Epidermal melanocyte (primary cell): ENCODE measurements at regions not wholly inside any gene's neighbourhood (a gene's known extent, or its start where the extent isn't known, plus 50 kb on each side); places are given as distances from the start of the nearest gene placed in this dataset.

ENCODE experiments used
- DNase-seq: peaks from one replicate; pipeline ENCODE4 v3.0.0; 2011; ENCODE audit warnings: low spot score; ENCODE audit not compliant: insufficient read length

DNA sequence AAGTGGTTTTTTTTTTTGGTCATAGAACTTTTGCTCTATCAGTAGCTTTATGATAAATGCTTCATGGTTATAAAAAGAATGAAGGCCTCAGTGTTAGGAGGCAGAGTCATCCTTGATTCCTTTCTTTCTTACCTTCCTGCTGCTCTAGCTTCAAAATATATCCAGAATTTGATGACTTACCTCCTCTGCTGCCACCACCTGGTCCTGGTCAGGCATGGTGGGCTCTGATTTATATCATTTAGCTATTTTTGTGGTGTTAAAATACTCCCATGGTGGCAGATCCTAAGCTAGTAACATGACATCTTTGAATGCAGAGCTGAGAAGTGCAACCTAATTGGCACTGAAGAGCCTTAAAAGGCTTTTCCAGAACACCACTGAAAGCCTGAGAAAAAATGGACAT is 508.8 kb upstream of the CDH8 start:
- DNase-seq = no peak

DNA sequence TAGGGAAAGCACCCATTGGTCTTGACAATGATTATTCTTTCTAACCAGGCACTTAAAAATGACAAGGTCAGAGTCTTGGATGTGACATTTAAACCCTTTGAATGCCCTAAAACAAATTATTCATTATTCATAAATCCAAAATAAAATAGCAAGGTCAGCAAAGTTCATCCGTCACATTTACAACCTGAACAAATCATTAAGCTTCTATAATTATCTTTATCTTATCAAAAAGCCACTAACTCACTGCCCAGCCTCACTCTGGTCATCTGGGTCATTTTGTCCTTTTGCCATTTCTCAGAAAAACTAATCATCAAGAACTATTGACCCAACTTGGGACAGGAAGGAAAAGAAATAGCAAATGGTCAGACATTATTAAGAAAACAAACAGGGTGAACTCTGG is 507.3 kb upstream of the CDH8 start:
- no peak for DNase-seq

DNA sequence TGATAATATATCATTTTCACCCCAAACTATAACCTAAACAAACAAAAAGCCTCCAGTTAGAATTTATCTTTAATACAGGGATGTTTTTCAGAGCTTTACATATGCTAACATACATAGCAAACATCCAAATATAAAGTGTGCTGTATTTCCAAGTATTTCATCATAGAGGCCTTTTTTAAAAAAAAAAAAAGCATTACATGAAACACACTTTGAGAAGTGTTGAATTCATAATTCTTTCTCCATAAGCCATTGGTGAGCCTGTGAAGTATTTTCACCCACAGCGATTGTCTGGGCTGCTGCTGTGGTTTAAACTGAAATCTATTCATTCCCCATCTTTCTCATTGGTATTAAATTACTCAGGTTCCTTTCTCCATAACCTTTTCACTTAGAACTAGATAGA is 503.4 kb upstream of the CDH8 start:
- no peak for DNase-seq

DNA sequence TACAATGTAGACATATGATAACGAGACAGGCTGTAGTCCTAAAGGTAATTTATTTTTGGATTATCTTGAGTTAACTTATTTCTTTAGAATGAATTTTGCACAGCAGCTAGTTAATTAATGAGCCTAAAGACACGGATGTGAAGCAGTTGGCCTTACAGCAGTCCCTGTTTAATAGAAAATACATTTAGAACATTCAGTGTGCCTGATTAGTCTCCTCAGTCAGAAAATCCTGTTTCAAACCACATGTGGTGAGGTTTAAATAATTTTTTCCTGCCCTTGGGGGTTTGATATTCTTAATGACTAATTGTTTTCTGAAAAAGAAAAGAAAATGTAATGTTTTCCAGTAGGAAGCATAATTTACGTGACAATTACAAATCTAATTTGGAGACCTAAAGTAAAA is 494.2 kb upstream of the CDH8 start:
- DNase-seq = no peak

DNA sequence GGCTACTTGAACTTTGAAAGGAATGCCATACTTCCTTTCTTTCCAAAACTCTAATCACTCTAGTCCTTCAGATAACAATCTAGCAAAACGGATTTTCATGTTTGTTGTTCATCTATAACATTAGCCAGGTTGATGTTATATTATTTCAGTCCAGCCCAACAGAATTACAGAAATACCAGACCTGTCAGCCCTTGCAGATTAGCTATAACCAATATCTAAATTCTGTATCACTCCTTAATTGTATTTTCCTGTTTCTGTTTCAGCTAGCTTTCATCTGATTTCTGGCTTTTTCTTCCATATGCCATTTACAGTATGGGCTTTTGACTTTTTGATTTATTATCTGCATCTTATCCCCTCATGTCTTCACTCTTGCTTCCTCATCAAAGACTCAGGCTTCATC is 479.8 kb upstream of the CDH8 start:
- no peak for DNase-seq

DNA sequence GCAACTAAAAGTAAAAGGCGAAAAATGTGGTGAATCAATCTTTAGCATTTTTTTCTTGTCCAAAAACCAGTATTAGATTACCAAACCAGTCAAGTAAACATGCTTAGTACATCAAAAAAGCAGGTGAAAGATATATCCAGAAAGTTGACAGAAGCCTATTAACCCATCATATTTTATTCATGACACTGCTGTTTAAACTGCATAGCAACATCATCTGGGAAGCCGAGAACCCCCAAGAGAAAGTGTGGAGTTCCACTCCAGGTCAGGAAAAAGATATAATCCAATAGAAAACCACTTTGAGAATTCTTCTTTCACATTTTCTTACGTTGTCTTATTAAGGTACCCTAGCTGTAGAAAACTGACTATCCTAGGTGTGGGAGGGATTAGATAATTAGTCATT is 466.8 kb upstream of the CDH8 start:
- no peak for DNase-seq

DNA sequence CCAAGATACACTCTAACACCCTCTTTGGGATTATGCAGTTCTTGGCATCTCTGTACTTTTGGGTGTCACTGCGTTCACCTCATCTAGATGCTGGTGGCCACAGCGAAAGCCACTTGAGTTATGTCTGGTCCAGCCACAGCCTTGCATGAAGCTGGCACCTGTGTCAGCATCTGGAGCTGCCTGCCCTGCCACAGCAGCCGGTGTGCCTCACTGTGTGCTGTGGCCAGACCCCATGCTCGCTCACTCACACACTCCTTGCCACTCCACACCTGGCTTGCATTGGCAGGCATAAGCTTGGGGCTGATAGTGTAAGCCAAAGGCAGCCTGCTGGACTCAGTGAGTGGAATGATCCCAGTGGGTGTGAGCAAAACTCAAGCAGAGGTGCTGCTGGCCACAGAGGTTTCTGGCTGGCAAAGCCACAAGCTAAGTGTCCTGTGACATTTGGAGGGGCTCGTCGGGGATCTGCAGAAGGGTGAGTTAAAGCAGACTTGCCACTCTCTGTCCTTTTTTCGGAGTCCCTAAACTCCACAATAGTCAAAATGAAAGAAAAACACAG is 442.7 kb upstream of the CDH8 start:
- no peak for DNase-seq

DNA sequence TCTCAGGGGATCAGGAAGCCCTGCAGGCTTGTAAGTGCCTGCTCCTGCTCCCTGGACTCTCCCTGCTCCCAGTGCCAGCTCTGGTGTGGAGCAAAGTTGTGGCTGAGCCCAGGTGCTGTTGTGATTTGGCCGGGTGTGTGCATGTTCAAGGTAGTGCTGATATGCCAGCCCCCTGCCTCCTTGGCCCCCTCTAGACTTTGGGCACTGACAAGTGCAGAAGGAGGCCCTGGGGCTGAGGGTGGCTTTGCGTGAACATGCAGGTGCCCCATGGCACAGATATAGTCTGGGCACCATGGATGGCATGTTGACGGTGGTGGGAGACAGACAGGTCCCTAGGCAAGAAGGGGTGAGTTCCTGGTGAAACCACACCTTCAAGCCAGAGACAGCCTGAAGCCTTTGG is 441.6 kb upstream of the CDH8 start:
- DNase-seq = no peak

DNA sequence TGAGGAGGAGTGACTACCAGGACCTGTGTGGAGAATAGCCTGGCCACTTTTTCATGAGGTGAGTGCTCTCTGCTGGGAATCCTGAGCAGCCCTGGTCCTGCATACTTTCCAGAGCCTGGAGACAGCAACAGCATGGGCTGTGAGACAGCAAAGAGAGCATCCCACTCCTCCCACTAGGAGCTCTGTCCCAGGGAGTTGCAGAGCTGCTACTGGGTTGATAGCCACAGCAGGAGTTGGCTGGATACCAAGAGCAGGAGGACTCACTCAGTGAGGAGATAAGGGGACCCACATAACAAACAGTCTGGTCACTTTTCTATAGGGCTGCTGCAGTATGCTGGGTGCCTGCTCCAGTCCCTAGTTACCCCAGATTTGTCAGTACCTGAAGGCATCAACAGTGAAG is 439.3 kb upstream of the CDH8 start:
- DNase-seq = no peak

DNA sequence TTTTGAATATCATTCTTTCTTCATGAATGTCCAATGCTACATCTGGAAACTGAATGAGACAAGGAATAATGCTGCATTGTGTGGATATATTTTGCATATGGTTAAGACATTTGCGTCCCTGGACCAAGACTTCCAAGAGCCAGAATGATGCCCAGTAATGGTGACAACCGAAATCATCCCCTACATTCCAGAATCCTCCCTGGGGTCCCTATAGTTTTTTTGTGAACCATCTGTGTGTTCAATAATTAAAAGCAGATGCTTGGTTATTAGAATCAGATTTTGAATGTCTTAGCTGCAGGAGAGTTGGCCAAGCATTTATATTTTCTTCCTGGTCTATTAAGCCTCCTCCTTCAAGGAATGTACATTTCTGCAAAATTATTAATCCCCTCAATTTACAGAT is 426.7 kb upstream of the CDH8 start:
- no peak for DNase-seq

DNA sequence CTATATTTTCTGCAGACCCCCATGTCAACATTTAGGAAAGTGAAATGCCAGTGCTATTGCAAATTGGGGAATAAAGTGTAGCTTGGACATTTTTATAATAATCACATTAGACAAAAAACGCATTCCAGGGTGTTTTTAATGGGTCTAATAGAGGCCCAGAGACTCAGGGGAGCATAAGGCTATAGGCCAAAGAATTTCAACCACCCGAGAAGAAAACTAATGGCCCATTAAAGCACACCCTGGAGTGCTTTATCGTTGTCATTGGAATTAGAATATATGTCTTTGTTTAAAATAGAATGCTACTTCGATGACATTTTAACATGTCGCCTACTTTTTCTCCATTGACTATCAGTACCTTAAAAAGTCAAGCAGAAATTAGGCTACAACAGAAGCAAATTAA is 414.1 kb upstream of the CDH8 start:
- no peak for DNase-seq

DNA sequence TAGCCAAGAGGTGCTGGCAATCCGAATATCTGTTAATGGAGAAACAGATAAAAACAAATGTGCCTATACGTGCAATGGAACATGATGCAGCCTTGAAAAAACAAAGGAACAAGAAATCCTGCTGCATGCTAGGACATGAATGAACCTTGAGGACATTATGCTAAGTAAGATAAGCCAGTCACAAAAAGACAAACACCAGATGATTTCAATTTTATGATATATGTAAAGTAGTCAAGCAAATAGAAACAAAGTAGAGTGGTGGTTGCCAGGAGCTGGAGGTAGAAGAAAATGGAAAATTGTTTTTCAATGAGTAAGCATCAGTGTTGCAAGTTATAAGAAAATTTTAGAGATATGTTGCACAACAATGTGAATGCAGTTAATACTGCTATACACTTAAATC is 409.7 kb upstream of the CDH8 start:
- DNase-seq = no peak

DNA sequence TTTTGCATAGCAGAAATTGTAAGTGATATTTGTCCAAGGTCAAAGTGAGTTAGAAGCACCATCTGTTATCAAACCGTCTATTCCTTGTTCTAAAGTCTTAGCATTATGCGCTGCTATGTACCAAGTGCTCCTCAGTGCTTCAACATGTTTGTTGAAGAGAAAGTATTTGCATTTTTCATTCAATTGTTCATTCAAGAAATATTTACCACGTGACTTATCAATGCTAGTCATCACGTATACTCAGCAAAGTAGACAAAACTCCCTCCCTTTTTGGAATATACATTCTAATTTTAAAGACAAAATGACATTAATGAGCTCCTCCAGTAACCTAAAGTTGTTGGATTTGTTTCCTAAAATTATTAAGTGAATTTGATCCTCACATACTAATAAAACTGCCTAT is 388.0 kb upstream of the CDH8 start:
- DNase-seq = no peak

DNA sequence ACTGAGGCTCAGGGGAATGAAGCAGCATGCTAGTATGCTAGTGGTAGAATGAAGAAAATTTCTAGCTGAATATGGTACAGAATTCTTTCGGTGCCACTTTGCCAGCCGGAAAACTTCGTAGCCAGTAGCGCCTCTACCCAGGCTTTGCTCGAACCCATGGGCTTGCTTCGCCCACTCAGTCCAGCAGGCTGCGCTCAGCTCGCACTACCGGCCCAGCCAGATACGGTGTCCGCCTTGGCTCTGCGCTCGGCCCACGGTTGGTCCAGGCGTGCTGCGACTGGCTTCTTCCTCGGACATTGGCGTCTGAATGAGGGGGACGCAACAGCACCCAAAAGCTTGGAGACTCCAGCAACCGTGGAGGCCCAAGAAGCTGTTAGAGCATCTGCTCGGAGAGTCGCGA is 372.5 kb upstream of the CDH8 start:
- no peak for DNase-seq

DNA sequence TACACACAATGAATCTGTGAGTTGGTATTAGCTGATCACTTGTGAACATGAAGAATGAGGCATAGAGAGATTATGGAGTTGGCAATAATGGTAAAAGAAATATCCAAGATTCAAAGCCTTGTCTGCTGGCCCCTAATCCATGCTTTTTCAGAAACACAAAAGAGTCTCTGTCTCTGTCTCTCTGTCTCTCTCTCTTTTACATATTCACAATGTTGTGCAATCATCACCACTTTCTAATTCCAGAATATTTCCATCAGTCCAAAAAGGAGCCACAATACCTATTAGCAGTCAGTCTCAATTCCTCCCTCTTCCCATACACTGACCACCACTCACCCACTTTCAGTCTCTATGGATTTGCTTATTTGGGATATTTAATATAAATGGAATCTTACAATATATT is 370.1 kb upstream of the CDH8 start:
- DNase-seq = no peak

DNA sequence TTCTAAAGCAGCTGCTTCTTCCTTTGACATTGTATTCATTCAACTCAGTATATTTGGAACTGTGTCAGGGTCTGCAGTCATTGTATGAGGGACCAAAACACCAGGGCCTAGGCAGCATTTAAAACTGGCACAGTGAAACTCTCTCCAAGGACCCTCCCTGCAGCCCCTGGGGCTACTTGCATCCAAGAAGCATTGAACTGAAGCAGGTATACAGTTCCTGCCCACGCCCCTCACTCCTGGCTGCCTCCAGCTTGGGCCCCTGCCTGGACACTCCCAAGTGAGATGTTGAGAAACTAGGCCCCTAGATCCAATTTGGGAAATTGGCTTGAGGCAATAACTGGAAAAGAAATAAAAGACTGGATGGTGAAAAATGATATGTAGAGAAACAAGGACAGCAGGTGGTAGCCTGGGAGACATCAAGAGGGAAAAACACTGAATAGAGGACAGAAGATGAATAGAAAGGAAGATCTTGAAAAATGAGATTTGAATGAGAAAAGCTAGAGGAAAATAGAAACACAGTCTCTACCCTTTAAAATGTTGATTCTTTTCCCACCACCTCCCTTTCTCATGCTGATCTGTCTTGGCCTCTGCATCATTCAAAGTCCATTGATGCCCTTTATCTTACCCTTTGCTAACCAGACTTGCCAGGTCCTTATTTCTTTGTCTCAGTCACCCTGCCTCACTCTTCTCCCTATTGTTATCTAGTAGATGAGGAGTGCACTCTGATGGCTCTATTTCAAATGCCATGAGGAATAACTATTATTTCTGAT is 368.8 kb upstream of the CDH8 start:
- no peak for DNase-seq

DNA sequence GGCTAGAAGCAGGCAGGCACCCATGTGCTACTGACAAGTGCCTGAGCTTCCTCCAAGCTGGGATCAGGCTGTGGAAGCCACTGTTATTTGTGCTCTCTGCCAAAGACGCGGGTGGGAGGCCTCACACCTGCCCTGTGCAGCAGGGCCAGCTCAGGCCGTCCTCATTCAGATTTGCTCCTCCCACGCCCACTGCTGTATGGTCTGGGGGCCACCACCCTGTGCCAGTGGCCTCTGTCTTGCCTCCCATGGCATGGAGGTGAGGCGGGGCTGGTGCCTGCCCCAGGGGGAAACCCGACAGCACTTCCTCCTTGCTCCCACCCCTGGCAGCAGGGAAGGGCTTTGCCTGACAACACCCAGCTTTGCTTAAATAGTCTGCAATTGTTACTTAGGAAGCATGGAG is 356.5 kb upstream of the CDH8 start:
- DNase-seq = no peak

DNA sequence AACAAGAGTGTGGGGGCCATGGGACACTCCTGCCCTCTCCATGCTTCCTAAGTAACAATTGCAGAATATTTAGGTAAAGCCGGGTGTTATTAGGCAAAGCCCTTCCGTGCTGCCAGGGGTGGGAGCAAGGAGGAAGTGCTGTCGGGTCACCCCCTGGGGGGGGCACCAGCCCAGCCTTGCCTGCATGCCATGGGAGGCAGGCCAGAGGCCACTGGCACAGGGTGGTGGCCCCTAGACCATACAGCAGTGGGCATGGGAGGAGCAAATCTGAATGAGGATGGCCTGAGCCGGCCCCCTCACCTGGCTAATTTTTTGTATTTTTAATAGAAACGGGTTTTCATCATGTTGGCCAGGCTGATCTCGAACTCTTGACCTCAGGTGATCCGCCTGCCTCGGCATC is 355.7 kb upstream of the CDH8 start:
- no peak for DNase-seq

DNA sequence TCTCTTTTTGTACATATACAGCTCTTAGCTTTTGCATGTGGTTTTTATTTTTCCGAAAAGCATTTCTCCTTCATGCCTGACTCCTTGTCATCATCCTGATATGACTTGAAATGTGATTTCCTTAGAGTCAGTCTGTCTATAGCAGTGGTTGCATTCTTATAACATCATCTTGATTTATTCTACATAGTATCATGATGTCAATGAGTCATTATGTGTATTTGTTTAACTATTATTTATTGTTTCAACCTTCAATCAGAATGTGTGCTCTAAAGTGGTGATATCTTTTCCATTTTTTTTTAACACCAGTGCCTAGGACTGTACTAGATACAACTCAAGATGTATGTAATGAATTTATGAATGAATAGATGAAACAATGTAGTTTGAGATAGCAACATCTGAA is 354.9 kb upstream of the CDH8 start:
- DNase-seq = no peak

DNA sequence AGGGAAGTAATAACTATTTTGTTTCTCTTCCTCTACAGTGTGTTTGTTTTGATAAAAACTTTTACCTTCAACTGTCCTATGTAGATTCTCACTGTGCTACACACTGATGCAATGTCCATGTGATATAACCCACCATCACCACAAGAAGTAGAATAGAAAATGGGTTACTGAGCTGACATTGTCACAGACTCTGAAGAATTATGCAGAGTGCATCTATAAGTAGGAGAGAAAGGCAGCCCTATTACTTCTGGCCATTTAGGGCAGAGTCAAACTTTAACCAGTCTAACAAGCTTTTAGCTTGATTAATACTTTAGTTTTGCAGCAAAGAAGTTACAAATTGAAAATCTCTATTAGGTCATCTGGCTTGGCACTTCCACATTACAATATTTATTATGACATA is 354.0 kb upstream of the CDH8 start:
- no peak for DNase-seq

DNA sequence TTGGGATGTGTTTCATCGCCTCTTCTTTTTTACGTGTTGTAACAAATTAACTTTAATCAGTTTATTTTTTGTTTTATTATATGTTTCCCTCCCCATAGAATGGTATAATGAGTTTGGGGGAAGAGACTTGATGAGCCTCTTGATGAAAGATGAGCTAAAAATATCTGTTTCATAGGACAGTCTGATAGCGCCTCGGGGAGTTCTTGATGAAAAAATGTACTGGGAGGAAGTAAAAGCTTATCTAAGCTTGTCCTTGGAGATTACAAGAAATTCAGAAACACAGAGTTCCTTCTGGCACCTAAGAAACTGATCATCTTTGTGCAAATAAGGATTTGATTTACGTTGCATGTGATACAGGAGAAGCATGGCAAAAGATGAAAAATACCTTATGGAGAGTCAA is 350.2 kb upstream of the CDH8 start:
- no peak for DNase-seq

DNA sequence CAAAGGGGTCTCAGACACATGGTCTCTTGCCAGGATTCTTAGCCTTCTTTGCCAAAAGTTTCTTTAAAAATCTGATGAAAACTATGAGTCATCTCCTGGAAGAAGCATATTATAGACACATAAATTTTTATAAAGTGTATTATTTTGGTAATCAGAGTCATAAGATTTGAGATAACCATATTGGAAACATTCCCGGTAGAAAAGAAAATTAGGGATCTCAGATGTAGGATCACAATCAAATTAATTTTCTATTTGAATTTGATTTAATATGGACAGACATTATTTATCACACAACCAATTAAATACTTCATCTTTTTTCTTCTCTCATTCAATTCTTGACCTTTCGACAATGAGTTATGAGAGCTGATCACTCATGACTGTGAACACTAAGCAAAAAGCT is 347.7 kb upstream of the CDH8 start:
- DNase-seq = no peak

DNA sequence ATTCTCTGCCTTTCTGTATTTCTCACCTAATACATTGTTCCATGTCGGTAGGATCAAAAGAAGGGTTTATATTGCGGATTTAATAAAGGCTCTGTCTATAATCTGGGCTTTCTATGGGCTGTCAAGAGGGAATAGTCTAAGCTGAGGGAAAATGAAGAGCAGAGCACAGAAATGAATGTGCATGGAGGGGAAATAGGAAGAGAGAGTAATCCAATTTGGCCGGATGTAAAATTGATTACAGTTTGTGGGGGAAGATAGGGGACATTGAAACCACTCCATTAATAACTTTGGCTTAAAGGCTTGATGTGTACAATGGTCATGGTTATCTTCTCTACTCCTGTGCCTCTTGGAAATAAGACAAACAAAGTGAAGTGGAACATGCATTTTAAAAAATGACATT is 334.2 kb upstream of the CDH8 start:
- no peak for DNase-seq

DNA sequence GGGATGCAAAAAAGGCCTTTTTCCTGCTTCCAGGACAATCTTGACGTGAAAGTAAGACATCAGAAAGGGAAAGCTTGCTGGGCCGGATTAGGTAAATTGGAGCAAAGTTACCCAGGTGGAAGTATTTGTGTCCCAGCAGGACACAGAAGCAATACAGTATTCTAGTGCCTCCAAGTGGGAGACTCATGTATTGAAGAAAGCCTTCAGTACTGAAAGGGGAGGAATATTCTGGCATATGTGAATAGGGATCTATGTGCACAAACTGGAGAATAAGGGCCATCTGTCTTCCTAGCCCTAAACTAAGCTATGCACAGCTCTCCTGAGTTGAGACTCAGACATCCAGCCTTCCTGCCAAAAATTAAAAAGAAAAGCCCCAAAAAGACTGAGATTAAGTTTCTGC is 327.3 kb upstream of the CDH8 start:
- DNase-seq = no peak
